ENCODE measurements at regions not wholly inside any gene's neighbourhood (a gene's known extent, or its start where the extent isn't known, plus 50 kb on each side); places are given as distances from the start of the nearest gene placed in this dataset.

DNA sequence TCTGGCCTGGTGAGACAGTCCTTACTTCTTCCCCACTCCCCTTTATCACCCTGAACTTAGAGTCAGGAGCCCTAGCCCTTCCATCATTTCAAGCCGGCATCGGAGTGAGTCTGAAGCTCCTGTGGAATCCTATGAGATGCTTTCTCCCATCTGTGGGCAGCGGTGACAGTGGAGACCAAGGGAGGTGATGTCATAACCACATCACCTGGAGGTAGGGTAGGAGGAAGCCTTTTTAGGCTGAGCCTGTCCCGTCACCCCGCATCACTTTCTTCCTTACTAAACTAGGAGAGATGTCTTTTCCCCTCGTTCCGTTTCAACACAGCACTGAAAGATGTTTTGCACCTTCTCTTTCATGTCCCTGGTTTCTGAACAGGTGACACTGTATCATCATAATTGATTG is 124.1 kb upstream of the WWC1 start:
- H3K9ac ChIP-seq, result no peak overlapping the region
- H3K79me2 ChIP-seq (ENCODE audit: insufficient read depth), result no peaks in the 10 kb centered on the region
- DNase-seq, result no peak
- no peaks in the 10 kb centered on the region for H3F3A ChIP-seq (ENCODE audit: insufficient read depth)
- no peaks in the 10 kb centered on the region for H4K20me1 ChIP-seq (ENCODE audit: insufficient read depth)
- in situ Hi-C loops (cut with MboI), result no loop called here
- H3K9me3 ChIP-seq (ENCODE audit: low read depth), result no peaks in the 10 kb centered on the region
- H3K27ac ChIP-seq, result no peak overlapping the region
- no peaks in the 10 kb centered on the region for H3K9me2 ChIP-seq (ENCODE audit: insufficient read depth)
- H3K4me1 ChIP-seq (ENCODE audit: insufficient read depth), result no peaks in the 10 kb centered on the region
- no peak for TF ChIP-seq EZH2 (IDR thresholded peaks at IDR 0.05; ENCODE audit: insufficient read depth, poor library complexity, severe bottlenecking)
- TF ChIP-seq EZH2phosphoT487 (IDR thresholded peaks at IDR 0.05; ENCODE audit: insufficient read depth, low read depth), result no peak
- no peak overlapping the region for H3K4me2 ChIP-seq (ENCODE audit: unreplicated experiment)
- no peak overlapping the region for H3K4me3 ChIP-seq
- H3K27me3 ChIP-seq (replicated peaks; ENCODE audit: insufficient read depth), result no peaks in the 10 kb centered on the region
- WGBS, 2 experiments (ENCODE audit: low coverage in 1 of 2, low lambda C conversion rate in 2 of 2, missing lambda C conversion rate in 2 of 2), result 81% methylated on average over 7 of the region's 7 CpGs
- peaks cover 12% of the 10 kb centered on the region; the same call in 1 of the 2 replicates for H3K36me3 ChIP-seq (ENCODE audit: low read depth)
- no peak overlapping the region for H2AFZ ChIP-seq

DNA sequence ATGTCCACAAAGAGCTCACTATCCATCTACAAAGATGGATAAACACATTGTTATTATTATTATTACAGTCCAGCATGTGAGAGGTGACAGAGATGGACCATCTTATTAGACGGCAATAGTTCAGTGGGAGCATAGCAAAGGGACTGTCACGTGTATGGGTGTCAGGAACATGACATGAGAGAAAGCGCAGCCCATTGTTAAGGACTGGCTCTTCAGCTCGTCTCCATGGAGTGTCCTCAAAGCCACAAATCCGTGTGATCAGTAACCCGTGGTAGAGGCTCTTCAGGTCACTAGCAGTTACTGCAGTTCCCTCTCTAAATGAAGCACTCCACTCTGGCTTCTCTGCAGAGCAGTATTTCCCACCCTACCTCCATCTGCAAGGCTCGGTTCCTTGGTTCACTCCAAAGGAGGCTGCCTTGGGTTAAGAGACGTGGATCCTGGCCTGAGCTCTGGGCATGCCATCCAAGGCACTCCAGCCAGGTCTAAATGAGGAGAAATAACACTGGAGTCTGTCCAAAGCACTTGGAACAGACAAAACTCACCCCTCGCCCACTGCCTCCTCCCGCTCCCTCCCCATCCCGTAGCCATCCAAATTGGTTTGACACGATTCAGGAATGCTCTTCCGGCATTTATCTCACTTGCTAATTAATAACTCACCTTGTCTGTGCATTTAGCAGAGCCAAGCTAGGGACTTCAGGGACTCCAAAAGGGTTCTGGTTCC is 122.3 kb upstream of the WWC1 start:
- WGBS, 2 experiments (ENCODE audit: low coverage in 1 of 2, low lambda C conversion rate in 2 of 2, missing lambda C conversion rate in 2 of 2), result 70 to 73% methylated on average over 13 of the region's 13 CpGs
- DNase-seq, result no peak
- Histone ChIP-seq H3F3A (ENCODE audit: insufficient read depth) (0 out of 2 replicates have a peak, but pooled peaks cover 5% of the 10 kb centered on the region), H3K79me2 (ENCODE audit: insufficient read depth) (no peaks in the 10 kb centered on the region), H3K27me3 (replicated peaks; ENCODE audit: insufficient read depth) (no peaks in the 10 kb centered on the region), H3K9me2 (ENCODE audit: insufficient read depth) (no peaks in the 10 kb centered on the region), H3K4me2 (ENCODE audit: unreplicated experiment) (no peak overlapping the region), H3K9me3 (ENCODE audit: low read depth) (no peaks in the 10 kb centered on the region), H3K9ac (no peak overlapping the region), H3K4me1 (ENCODE audit: insufficient read depth) (no peaks in the 10 kb centered on the region), H2AFZ (no peak overlapping the region), H3K27ac (no peak overlapping the region), H3K4me3 (no peak overlapping the region), H4K20me1 (ENCODE audit: insufficient read depth) (no peaks in the 10 kb centered on the region), H3K36me3 (ENCODE audit: low read depth) (peaks cover 11% of the 10 kb centered on the region; the same call in 1 of the 2 replicates)
- TF ChIP-seq EZH2phosphoT487 (IDR thresholded peaks at IDR 0.05; ENCODE audit: insufficient read depth, low read depth) (no peak), EZH2 (IDR thresholded peaks at IDR 0.05; ENCODE audit: insufficient read depth, poor library complexity, severe bottlenecking) (no peak)
- in situ Hi-C loops (cut with MboI), result no loop called here

DNA sequence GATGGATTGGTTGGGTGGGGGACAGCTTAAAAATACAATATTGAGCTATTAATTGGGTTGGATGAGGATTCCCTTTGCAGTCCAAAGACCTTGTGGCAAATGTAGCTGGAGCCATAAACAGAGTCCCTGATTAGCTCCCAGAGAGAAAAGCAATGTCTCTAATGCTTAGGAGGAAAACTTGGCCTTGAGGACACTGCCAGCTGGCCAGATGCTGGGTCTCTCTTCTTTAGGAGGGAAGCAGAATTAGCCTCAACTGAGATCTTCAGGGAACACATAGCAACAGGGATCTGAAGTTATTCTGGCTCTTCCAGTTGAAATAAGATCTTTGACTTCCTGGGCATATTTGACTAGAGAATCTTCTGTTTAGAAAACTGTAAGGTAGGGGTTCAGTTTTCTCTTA is 121.7 kb upstream of the WWC1 start:
- H2AFZ ChIP-seq, result no peak overlapping the region
- no peak for DNase-seq
- no peaks in the 10 kb centered on the region for H3K4me1 ChIP-seq (ENCODE audit: insufficient read depth)
- H3K27me3 ChIP-seq (replicated peaks; ENCODE audit: insufficient read depth), result no peaks in the 10 kb centered on the region
- peaks cover 7% of the 10 kb centered on the region; the same call in 1 of the 2 replicates for H3K36me3 ChIP-seq (ENCODE audit: low read depth)
- no peak overlapping the region for H3K4me3 ChIP-seq
- no peaks in the 10 kb centered on the region for H4K20me1 ChIP-seq (ENCODE audit: insufficient read depth)
- H3K9me2 ChIP-seq (ENCODE audit: insufficient read depth), result no peaks in the 10 kb centered on the region
- H3K9me3 ChIP-seq (ENCODE audit: low read depth), result no peaks in the 10 kb centered on the region
- 0 out of 2 replicates have a peak, but pooled peaks cover 5% of the 10 kb centered on the region for H3F3A ChIP-seq (ENCODE audit: insufficient read depth)
- H3K9ac ChIP-seq, result no peak overlapping the region
- TF ChIP-seq EZH2 (IDR thresholded peaks at IDR 0.05; ENCODE audit: insufficient read depth, poor library complexity, severe bottlenecking), result no peak
- TF ChIP-seq EZH2phosphoT487 (IDR thresholded peaks at IDR 0.05; ENCODE audit: insufficient read depth, low read depth), result no peak
- no peaks in the 10 kb centered on the region for H3K79me2 ChIP-seq (ENCODE audit: insufficient read depth)
- in situ Hi-C loops (cut with MboI), result no loop called here
- no peak overlapping the region for H3K4me2 ChIP-seq (ENCODE audit: unreplicated experiment)
- no peak overlapping the region for H3K27ac ChIP-seq

DNA sequence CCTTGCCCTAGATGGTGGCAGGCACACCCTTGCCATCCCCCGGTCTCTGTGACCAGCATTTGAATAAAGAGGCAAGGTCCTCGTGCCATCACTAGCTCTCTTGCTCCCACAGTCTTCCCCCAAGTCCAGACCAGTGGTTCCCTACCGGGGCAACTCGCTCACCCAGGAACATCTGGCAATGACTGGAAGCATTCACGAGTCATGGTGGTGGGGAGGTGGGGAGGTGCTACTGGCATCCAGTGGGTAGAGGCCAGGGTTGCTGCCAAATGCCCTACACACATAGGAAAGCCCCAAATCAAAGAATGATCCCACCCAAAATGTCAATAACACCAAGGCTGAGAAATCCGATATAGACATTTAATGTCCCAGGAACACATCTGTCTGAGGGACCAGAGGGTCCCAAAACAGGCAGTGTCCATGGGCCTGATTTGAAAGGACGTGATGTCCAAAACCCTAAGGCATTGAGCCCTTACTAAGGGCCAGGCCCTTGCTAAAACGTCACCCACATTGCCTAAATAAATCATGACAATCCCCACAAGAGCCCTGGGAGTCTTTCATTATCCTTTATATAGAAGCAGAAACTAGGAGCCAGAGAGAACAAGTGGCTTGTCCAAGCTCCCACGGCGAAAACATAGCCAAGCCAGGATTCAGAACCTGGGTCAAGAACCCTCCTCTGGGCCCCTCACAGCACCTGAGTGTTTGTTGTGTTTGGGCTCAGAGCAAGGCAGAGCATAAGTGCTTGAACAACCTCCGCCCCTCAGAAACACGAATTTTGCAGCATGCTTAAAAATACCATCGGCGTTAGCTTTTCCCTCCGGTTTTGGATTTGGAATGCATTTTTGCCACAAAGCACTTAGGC is 119.3 kb upstream of the WWC1 start:
- H3K36me3 ChIP-seq (ENCODE audit: low read depth), result peaks cover 15% of the 10 kb centered on the region; the same call in 1 of the 2 replicates
- no peaks in the 10 kb centered on the region for H4K20me1 ChIP-seq (ENCODE audit: insufficient read depth)
- no peak overlapping the region for H2AFZ ChIP-seq
- in situ Hi-C loops (cut with MboI), result no loop called here
- H3K27ac ChIP-seq, result no peak overlapping the region
- H3K79me2 ChIP-seq (ENCODE audit: insufficient read depth), result no peaks in the 10 kb centered on the region
- H3F3A ChIP-seq (ENCODE audit: insufficient read depth), result 0 out of 2 replicates have a peak, but pooled peaks cover 5% of the 10 kb centered on the region
- H3K4me3 ChIP-seq, result no peak overlapping the region
- no peaks in the 10 kb centered on the region for H3K9me2 ChIP-seq (ENCODE audit: insufficient read depth)
- no peaks in the 10 kb centered on the region for H3K9me3 ChIP-seq (ENCODE audit: low read depth)
- DNase-seq, result peak; percentile 28
- no peak overlapping the region for H3K9ac ChIP-seq
- WGBS, 2 experiments (ENCODE audit: low coverage in 1 of 2, low lambda C conversion rate in 2 of 2, missing lambda C conversion rate in 2 of 2), result 58% methylated on average over 15 of the region's 15 CpGs
- no peak overlapping the region for H3K4me2 ChIP-seq (ENCODE audit: unreplicated experiment)
- TF ChIP-seq EZH2 (IDR thresholded peaks at IDR 0.05; ENCODE audit: insufficient read depth, poor library complexity, severe bottlenecking), result no peak
- no peak for TF ChIP-seq EZH2phosphoT487 (IDR thresholded peaks at IDR 0.05; ENCODE audit: insufficient read depth, low read depth)
- no peaks in the 10 kb centered on the region for H3K4me1 ChIP-seq (ENCODE audit: insufficient read depth)
- no peaks in the 10 kb centered on the region for H3K27me3 ChIP-seq (replicated peaks; ENCODE audit: insufficient read depth)
